Panc1 (cell line): ENCODE measurements at regions not wholly inside any gene's neighbourhood (a gene's known extent, or its start where the extent isn't known, plus 50 kb on each side); places are given as distances from the start of the nearest gene placed in this dataset.

Experiments used
- CTCF ChIP-seq: fragments of 450-650 bp; IDR thresholded peaks from 2 replicates; pipeline ENCODE4 v1.5.1; 2017; ENCODE audit warnings: mild to moderate bottlenecking
- POLR2AphosphoS5 ChIP-seq: IDR thresholded peaks from 2 replicates; pipeline ENCODE4 v1.6.1; 2012; ENCODE audit warnings: mild to moderate bottlenecking, low read depth, low read length, moderate library complexity
- REST ChIP-seq, 2 experiments: IDR thresholded peaks; 2 replicates each; pipeline ENCODE4 v1.6.1; 2011 to 2012; ENCODE audit warnings: low read depth in 2 of 2, control low read depth in 1 of 2, low read length in 1 of 2, mild to moderate bottlenecking in 1 of 2, moderate library complexity in 1 of 2; ENCODE audit not compliant: insufficient read depth in 1 of 2
- SIN3A ChIP-seq: IDR thresholded peaks from 2 replicates; pipeline ENCODE4 v1.6.1; 2012; ENCODE audit warnings: low read depth, mild to moderate bottlenecking, low read length, moderate library complexity, borderline replicate concordance; ENCODE audit not compliant: insufficient read depth
- TCF7L2 ChIP-seq: IDR thresholded peaks from 2 replicates; pipeline ENCODE4 v1.6.1; 2011; ENCODE audit warnings: mild to moderate bottlenecking, low read depth, low read length, inconsistent platforms

GRCh38 chr9:106019702-106020101, 325.4 kb downstream of the TMEM38B start:
- no peak for TF ChIP-seq CTCF
- TF ChIP-seq SIN3A: no peak
- TF ChIP-seq POLR2AphosphoS5: no peak
- no peak for TF ChIP-seq TCF7L2
- no peak for TF ChIP-seq REST (IDR thresholded peaks at IDR 0.05; ENCODE audit: insufficient read depth in 1 of 2, low read depth in 2 of 2, low read length in 1 of 2)
